SU-DHL-6 (cell line): ENCODE measurements at regions not wholly inside any gene's neighbourhood (a gene's known extent, or its start where the extent isn't known, plus 50 kb on each side); places are given as distances from the start of the nearest gene placed in this dataset.

Experiments used
- EZH2phosphoT487 ChIP-seq: fragments of 200-600 bp; sonication (generic), shearing (Covaris generic); conservative IDR thresholded peaks from 2 replicates; pipeline ENCODE4 v1.6.1; 2018; ENCODE audit warnings: mild to moderate bottlenecking, antibody characterized with exemption, low read length, moderate library complexity, mixed read lengths
- TF ChIP-seq, protein P1 (sequence below): fragments of 200-600 bp; sonication (generic); IDR thresholded peaks from one replicate; pipeline ENCODE4 v1.5.1; 2017; ENCODE audit warnings: antibody characterized with exemption, mild to moderate bottlenecking, low read length, moderate library complexity; ENCODE audit not compliant: insufficient read depth, poor library complexity, severe bottlenecking

DNA sequence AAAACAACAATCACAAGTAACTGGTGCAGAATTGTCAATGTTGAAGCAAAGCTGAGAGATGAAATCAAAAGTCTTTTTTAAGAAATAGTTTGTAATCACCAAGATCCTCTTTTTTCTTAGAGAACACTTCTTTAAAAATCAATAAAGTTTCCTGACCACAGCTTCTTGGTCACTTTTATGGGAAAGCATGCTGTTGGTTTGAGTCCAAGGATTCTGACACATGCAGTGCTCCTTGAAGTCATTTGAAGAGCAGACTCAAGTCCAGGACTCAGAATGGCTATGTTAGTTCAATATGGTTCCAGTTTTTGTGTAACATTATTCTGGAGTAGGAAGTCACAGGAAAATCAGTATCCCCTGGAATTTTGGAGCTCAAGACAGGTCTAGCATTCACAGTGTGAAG, 480.6 kb downstream of the NR2F1-AS1 start:
- TF ChIP-seq, protein P1, sequence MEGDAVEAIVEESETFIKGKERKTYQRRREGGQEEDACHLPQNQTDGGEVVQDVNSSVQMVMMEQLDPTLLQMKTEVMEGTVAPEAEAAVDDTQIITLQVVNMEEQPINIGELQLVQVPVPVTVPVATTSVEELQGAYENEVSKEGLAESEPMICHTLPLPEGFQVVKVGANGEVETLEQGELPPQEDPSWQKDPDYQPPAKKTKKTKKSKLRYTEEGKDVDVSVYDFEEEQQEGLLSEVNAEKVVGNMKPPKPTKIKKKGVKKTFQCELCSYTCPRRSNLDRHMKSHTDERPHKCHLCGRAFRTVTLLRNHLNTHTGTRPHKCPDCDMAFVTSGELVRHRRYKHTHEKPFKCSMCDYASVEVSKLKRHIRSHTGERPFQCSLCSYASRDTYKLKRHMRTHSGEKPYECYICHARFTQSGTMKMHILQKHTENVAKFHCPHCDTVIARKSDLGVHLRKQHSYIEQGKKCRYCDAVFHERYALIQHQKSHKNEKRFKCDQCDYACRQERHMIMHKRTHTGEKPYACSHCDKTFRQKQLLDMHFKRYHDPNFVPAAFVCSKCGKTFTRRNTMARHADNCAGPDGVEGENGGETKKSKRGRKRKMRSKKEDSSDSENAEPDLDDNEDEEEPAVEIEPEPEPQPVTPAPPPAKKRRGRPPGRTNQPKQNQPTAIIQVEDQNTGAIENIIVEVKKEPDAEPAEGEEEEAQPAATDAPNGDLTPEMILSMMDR, result no peak
- TF ChIP-seq EZH2phosphoT487, result no peak
